GM12874 (cell line): ENCODE measurements at regions not wholly inside any gene's neighbourhood (a gene's known extent, or its start where the extent isn't known, plus 50 kb on each side); places are given as distances from the start of the nearest gene placed in this dataset.

Experiments used
- CTCF ChIP-seq: IDR thresholded peaks from 2 replicates; pipeline ENCODE4 v1.5.1; 2011; ENCODE audit warnings: low read depth, mild to moderate bottlenecking, control low read depth, low read length, moderate library complexity; ENCODE audit not compliant: insufficient read depth

GRCh38 chr4:121239951-121240350 lies 75.8 kb upstream of the TNIP3 start:
- no peak for TF ChIP-seq CTCF

DNA sequence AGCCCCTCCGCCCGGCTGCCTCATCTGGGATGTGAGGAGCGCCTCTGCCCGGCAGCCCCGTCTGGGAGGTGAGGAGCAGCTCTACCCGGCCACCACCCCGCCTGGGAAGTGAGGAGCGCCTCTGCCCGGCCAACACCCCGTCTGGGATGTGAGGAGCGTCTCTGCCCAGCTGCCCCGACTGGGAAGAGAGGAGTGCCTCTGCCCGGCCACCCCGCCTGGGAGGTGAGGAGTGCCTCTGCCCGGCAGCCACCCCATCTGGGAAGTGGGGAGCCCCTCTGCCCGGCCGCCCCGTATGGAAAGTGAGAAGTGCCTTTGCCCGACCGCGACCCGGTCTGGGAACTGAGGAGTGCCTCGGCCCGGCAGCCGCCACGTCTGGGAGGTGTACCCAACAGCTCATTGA lies 74.3 kb upstream of the TNIP3 start:
- no peak for TF ChIP-seq CTCF

DNA sequence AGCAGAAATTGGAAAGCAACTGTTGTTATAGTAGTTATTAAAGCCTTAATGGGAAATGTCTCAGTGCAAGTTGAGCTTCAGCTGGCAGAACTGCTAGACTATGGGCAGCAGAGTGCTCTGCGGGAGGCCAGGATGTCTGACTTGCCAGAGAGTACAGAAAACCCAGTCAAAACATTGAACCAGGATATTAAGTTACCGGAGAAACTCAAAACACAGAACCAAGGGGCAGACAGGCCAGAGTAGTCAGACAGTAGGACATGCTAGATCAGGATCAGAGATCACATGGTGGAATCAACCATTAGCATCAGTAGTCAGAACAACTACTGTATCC lies 72.9 kb upstream of the TNIP3 start:
- no peak for TF ChIP-seq CTCF

DNA sequence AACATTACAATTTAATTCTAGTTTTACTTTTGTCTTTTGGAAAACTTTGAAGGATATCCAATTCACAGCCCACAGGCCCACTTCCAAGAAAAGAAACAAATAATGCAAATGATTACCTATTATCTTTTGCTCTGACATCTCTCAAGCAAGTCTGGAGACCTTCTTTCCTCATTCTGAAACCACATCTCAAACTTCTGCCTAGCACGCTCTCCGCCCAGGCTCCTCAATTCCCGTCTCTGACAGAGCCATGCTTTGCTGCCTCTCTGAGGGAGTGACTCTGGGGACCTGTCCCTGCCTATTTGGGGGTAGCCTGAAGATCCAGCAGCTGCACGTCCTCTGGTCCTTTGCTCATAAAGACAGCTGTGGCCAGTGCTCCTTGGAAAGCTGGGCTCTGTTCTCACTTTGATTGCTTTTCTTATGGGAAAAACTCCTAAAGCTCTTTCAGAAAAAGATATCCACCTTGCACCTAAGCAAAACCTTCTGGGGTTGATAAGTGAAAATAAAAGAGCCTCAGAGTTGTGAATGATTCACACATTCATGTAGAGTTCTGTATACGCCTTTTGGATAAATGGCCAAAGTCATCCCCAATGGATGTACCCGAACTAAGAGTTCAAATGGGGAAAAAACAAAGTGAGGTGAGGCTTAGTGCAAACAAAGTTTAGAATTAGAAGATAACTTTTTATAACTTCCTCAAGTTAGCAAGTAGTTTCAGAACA lies 72.4 kb upstream of the TNIP3 start:
- no peak for TF ChIP-seq CTCF

GRCh38 chr4:121233982-121234381 lies 69.9 kb upstream of the TNIP3 start:
- TF ChIP-seq CTCF = no peak

GRCh38 chr4:121229993-121230392 lies 65.9 kb upstream of the TNIP3 start:
- TF ChIP-seq CTCF = no peak

DNA sequence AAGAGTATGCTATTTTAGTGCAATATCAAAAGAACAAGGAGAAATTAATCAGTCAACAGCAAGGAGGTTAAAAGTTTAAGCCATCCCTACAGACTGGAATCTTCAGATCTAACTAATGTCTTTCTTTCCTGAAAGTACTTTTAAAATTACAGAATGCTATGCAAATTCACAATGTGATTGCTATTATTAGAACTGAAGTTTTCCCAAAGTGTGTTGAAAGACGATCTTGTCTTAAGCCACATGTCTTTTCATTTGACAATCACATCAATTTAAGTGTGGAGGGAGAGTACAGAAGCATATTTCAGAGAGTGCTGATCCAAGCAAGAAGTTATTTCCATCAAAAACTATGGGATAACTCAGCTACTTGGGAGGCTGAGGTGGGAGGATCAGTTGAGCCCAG lies 64.7 kb upstream of the TNIP3 start:
- no peak for TF ChIP-seq CTCF
